NB4 (cell line): ENCODE measurements at regions not wholly inside any gene's neighbourhood (a gene's known extent, or its start where the extent isn't known, plus 50 kb on each side); places are given as distances from the start of the nearest gene placed in this dataset.

Experiments
- DNase-seq: peaks from one replicate; pipeline ENCODE4 v3.0.0; 2010; ENCODE audit warnings: low read depth
- H3K4me3 ChIP-seq: one replicate; pipeline ENCODE4 v1.5.1; 2011; ENCODE audit warnings: mild to moderate bottlenecking, low read depth, low read length, moderate library complexity
- CTCF ChIP-seq: IDR thresholded peaks from one replicate; pipeline ENCODE4 v1.5.1; 2012; ENCODE audit warnings: low read depth, low read length
- MAX ChIP-seq: IDR thresholded peaks from 2 replicates; pipeline ENCODE4 v1.6.1; 2011; ENCODE audit warnings: low read depth, low read length
- MYC ChIP-seq: IDR thresholded peaks from 2 replicates; pipeline ENCODE4 v1.6.1; 2011; ENCODE audit warnings: low read depth, low read length
- POLR2A ChIP-seq: IDR thresholded peaks from 2 replicates; pipeline ENCODE4 v1.6.1; 2011; ENCODE audit warnings: mild to moderate bottlenecking; ENCODE audit not compliant: insufficient read length; ENCODE audit errors: extremely low read depth

- no peak overlapping the region for H3K4me3 ChIP-seq
- no peak for TF ChIP-seq MYC
- TF ChIP-seq POLR2A = no peak
- TF ChIP-seq MAX = no peak
- TF ChIP-seq CTCF = no peak
- DNase-seq = no peak
Observed at GRCh38 chrX:22360129-22360528, 87.4 kb downstream of the CBLL2 start.

GRCh38 chrX:22365460-22365859, 92.7 kb downstream of the CBLL2 start:
- DNase-seq = no peak
- TF ChIP-seq CTCF (no peak), POLR2A (no peak)
- no peak overlapping the region for H3K4me3 ChIP-seq

- no peak for DNase-seq
- no peak overlapping the region for H3K4me3 ChIP-seq
- no peak for TF ChIP-seq MYC
- TF ChIP-seq CTCF = no peak
- TF ChIP-seq MAX = no peak
- no peak for TF ChIP-seq POLR2A
Observed at GRCh38 chrX:22366166-22366702, 93.5 kb downstream of the CBLL2 start.

GRCh38 chrX:22366906-22367305, 94.2 kb downstream of the CBLL2 start:
- DNase-seq = no peak
- no peak overlapping the region for H3K4me3 ChIP-seq
- TF ChIP-seq MYC (no peak), MAX (no peak), POLR2A (no peak), CTCF (no peak)

GRCh38 chrX:22373094-22373493, 100.4 kb downstream of the CBLL2 start:
- TF ChIP-seq MYC = no peak
- TF ChIP-seq POLR2A = no peak
- no peak for TF ChIP-seq MAX
- TF ChIP-seq CTCF = no peak
- no peak overlapping the region for H3K4me3 ChIP-seq
- DNase-seq = no peak

GRCh38 chrX:22373766-22374165, 101.1 kb downstream of the CBLL2 start:
- TF ChIP-seq MAX = no peak
- TF ChIP-seq POLR2A = no peak
- no peak for TF ChIP-seq MYC
- TF ChIP-seq CTCF = no peak
- no peak overlapping the region for H3K4me3 ChIP-seq
- DNase-seq = no peak
